Skeletal muscle cell (primary cell): ENCODE measurements at regions not wholly inside any gene's neighbourhood (a gene's known extent, or its start where the extent isn't known, plus 50 kb on each side); places are given as distances from the start of the nearest gene placed in this dataset.

ENCODE experiments used
- DNase-seq: peaks from one replicate; pipeline ENCODE4 v3.0.0-alpha.2; 2010; ENCODE audit warnings: low read depth
- H3K4me3 ChIP-seq: 2 replicates; pipeline ENCODE4 v1.5.1; 2011; ENCODE audit warnings: low read depth, mild to moderate bottlenecking, control low read depth, low read length, moderate library complexity

- H3K4me3 ChIP-seq = no peak overlapping the region
- DNase-seq = no peak
These were observed 85.2 kb upstream of the RBBP8 start for GRCh38 chr18:22847867-22848451.

GRCh38 chr18:22848615-22849014, 84.5 kb upstream of the RBBP8 start:
- H3K4me3 ChIP-seq = no peak overlapping the region
- peak; percentile 81 for DNase-seq

GRCh38 chr18:22856870-22857269, 76.3 kb upstream of the RBBP8 start:
- H3K4me3 ChIP-seq = no peak overlapping the region
- DNase-seq = no peak

GRCh38 chr18:22858121-22858520, 75.0 kb upstream of the RBBP8 start:
- DNase-seq = no peak
- H3K4me3 ChIP-seq = no peak overlapping the region

GRCh38 chr18:22860807-22861206, 72.3 kb upstream of the RBBP8 start:
- DNase-seq = no peak
- H3K4me3 ChIP-seq = no peak overlapping the region

- H3K4me3 ChIP-seq = no peak overlapping the region
- no peak for DNase-seq
These were observed 67.6 kb upstream of the RBBP8 start for GRCh38 chr18:22865354-22866116.

- H3K4me3 ChIP-seq = no peak overlapping the region
- DNase-seq = no peak
These were observed 64.3 kb upstream of the RBBP8 start for GRCh38 chr18:22868831-22869230.

- peak; percentile 15 for DNase-seq
- no peak overlapping the region for H3K4me3 ChIP-seq
These were observed 61.2 kb upstream of the RBBP8 start for GRCh38 chr18:22871809-22872525.

- DNase-seq = no peak
- H3K4me3 ChIP-seq = no peak overlapping the region
These were observed 60.1 kb upstream of the RBBP8 start for GRCh38 chr18:22872900-22873537.

GRCh38 chr18:22879293-22879692, 53.8 kb upstream of the RBBP8 start:
- no peak for DNase-seq
- no peak overlapping the region for H3K4me3 ChIP-seq

- no peak for DNase-seq
- H3K4me3 ChIP-seq = no peak overlapping the region
These were observed 51.0 kb upstream of the RBBP8 start for GRCh38 chr18:22882084-22882483.

GRCh38 chr18:22883179-22883578, 49.9 kb upstream of the RBBP8 start:
- DNase-seq = no peak
- no peak overlapping the region for H3K4me3 ChIP-seq
